Endothelial cell of umbilical vein (primary cell): ENCODE measurements at regions not wholly inside any gene's neighbourhood (a gene's known extent, or its start where the extent isn't known, plus 50 kb on each side); places are given as distances from the start of the nearest gene placed in this dataset.

Source experiments
- BruUV-seq: library from RNA; stranded (reverse); fragments of 400-500 nt; replicated peaks from 2 replicates; lab custom pipeline; 2021; lab: Mats Ljungman, UMichigan
- CTCF ChIA-PET: fragments of 300-600, 350-600 bp; sonication (Branson Sonifier 250); formaldehyde crosslinking; loops from one replicate; lab custom pipeline; 2021; ENCODE audit warnings: antibody characterized with exemption, inconsistent platforms; lab: Charles Lee
- POLR2A ChIA-PET: fragments of 300-600, 350-600 bp; sonication (Branson Sonifier 250); formaldehyde crosslinking; loops from one replicate; lab custom pipeline; 2021; ENCODE audit warnings: antibody characterized with exemption, inconsistent platforms; lab: Charles Lee
- DNase-seq: peaks from one replicate; pipeline ENCODE4 v3.0.0-alpha.2; 2011; ENCODE audit warnings: low read depth, low spot score
- FAIRE-seq: peaks from 2 replicates; lab custom pipeline; 2011; peaks lifted over from hg19 to GRCh38; lab: Jason Lieb, UNC
- H2AFZ ChIP-seq: 2 replicates; pipeline ENCODE4 v1.6.0; 2012; ENCODE audit warnings: low read depth, low read length, control low read depth, inconsistent platforms
- H3K27ac ChIP-seq: 2 replicates; pipeline ENCODE4 v1.5.1; 2011; ENCODE audit warnings: low read depth, mild to moderate bottlenecking, control low read depth, low read length, moderate library complexity; ENCODE audit not compliant: insufficient read depth
- H3K27me3 ChIP-seq, 2 experiments: 2 replicates each; pipeline versions ENCODE4 v1.6.0 to v1.6.1; 2011; ENCODE audit warnings: low read length in 2 of 2, mixed read lengths in 1 of 2; ENCODE audit not compliant: control insufficient read depth in 2 of 2, insufficient read depth in 2 of 2
- H3K36me3 ChIP-seq, 2 experiments: 2 replicates in 1 of 2; 3 replicates in 1 of 2; pipeline ENCODE4 v1.5.1; 2011; ENCODE audit warnings: low read length in 2 of 2, mild to moderate bottlenecking in 1 of 2, moderate library complexity in 1 of 2; ENCODE audit not compliant: control insufficient read depth in 2 of 2, insufficient read depth in 2 of 2; ENCODE audit errors: extremely low read depth in 1 of 2
- H3K4me1 ChIP-seq: 3 replicates; pipeline ENCODE4 v1.5.1; 2011; ENCODE audit warnings: mild to moderate bottlenecking, low read length; ENCODE audit not compliant: control insufficient read depth, insufficient read depth; ENCODE audit errors: extremely low read depth
- H3K4me2 ChIP-seq: 2 replicates; pipeline ENCODE4 v1.6.1; 2011; ENCODE audit warnings: low read length, control low read depth, mixed read lengths; ENCODE audit not compliant: insufficient read depth
- H3K4me3 ChIP-seq, 3 experiments: fragments of 200-600 bp in 1 of 3; sonication (generic), shearing (Covaris generic) in 1 of 3; replicated peaks in 1 of 3; 2 replicates each; pipeline ENCODE4 v1.5.1; 2011 to 2016; ENCODE audit warnings: control low read depth in 3 of 3, low read length in 3 of 3, mild to moderate bottlenecking in 2 of 3, inconsistent platforms in 1 of 3, low read depth in 1 of 3, moderate library complexity in 1 of 3; ENCODE audit not compliant: insufficient read depth in 1 of 3
- H3K79me2 ChIP-seq: 2 replicates; pipeline ENCODE4 v1.6.0; 2012; ENCODE audit warnings: low read length, inconsistent platforms; ENCODE audit not compliant: control insufficient read depth, insufficient read depth
- H3K9ac ChIP-seq: replicated peaks from 2 replicates; pipeline ENCODE3; 2011; ENCODE audit warnings: low read length, control low read depth; ENCODE audit not compliant: insufficient read depth; ENCODE audit errors: extremely low read depth
- H3K9me1 ChIP-seq: replicated peaks from 3 replicates; pipeline ENCODE4 v1.6.0; 2011; ENCODE audit warnings: mild to moderate bottlenecking, low read length; ENCODE audit not compliant: control insufficient read depth, insufficient read depth; ENCODE audit errors: extremely low read depth
- H3K9me3 ChIP-seq: replicated peaks from 2 replicates; pipeline ENCODE4 v1.5.1; 2012; ENCODE audit warnings: low read length, inconsistent platforms; ENCODE audit not compliant: control insufficient read depth, insufficient read depth
- H4K20me1 ChIP-seq: replicated peaks from 2 replicates; pipeline ENCODE3; 2011; ENCODE audit warnings: mild to moderate bottlenecking, low read length; ENCODE audit not compliant: control insufficient read depth, insufficient read depth; ENCODE audit errors: extremely low read depth
- EZH2 ChIP-seq: IDR thresholded peaks from 2 replicates; pipeline ENCODE4 v1.6.1; 2012; ENCODE audit warnings: borderline replicate concordance, low read depth, mild to moderate bottlenecking, moderate library complexity, low read length, inconsistent platforms; ENCODE audit not compliant: severe bottlenecking
- FOS ChIP-seq: IDR thresholded peaks from 2 replicates; pipeline ENCODE4 v1.6.1; 2011; ENCODE audit warnings: mild to moderate bottlenecking, low read length, moderate library complexity, borderline replicate concordance; ENCODE audit not compliant: insufficient read depth
- GATA2 ChIP-seq: IDR thresholded peaks from 2 replicates; pipeline ENCODE4 v1.7.0; 2011; ENCODE audit warnings: low read depth, mild to moderate bottlenecking, moderate library complexity, mixed read lengths, low read length; ENCODE audit not compliant: insufficient read length, insufficient read depth
- JUN ChIP-seq: IDR thresholded peaks from 2 replicates; pipeline ENCODE4 v1.6.1; 2011; ENCODE audit warnings: borderline replicate concordance, low read depth; ENCODE audit not compliant: insufficient read length, insufficient read depth
- MYC ChIP-seq: IDR thresholded peaks from one replicate; pipeline ENCODE4 v1.6.1; 2011; ENCODE audit warnings: mild to moderate bottlenecking, low read depth, low read length
- POLR2A ChIP-seq: IDR thresholded peaks from 2 replicates; pipeline ENCODE4 v1.6.1; 2012; ENCODE audit warnings: low read depth, mild to moderate bottlenecking, control low read depth, low read length
- POLR2AphosphoS5 ChIP-seq: IDR thresholded peaks from 2 replicates; pipeline ENCODE4 v1.6.1; 2012; ENCODE audit warnings: low read depth, mild to moderate bottlenecking, control low read depth, low read length, moderate library complexity; ENCODE audit not compliant: insufficient read depth
- dilution Hi-C: fragments of 300-500 bp; cut with MboI; formaldehyde crosslinking; loops from one replicate; pipeline ENCODE4 v1.15.0; 2019; ENCODE audit warnings: low sequenced_read_pairs; ENCODE audit not compliant: extremely low pct_ligation_motif_present
- intact Hi-C: fragments of 100-400 bp; cut with micrococcal nuclease; formaldehyde crosslinking; loops from one replicate; pipeline ENCODE4 v1.10.0; 2022
- TF ChIP-seq, protein P1 (sequence below): IDR thresholded peaks from 2 replicates; pipeline ENCODE4 v1.6.1; 2011; ENCODE audit not compliant: insufficient read depth, insufficient read length
- TF ChIP-seq, protein P2 (sequence below), 2 donors: IDR thresholded peaks; 1 replicate in 1 of 2; 2 replicates in 1 of 2; pipeline ENCODE4 v1.5.1; 2011; ENCODE audit warnings: low read length in 2 of 2, mild to moderate bottlenecking in 2 of 2, moderate library complexity in 2 of 2, control low read depth in 1 of 2, inconsistent platforms in 1 of 2, low read depth in 1 of 2; ENCODE audit not compliant: insufficient read depth in 1 of 2; ENCODE audit errors: extremely low read depth in 1 of 2

DNA sequence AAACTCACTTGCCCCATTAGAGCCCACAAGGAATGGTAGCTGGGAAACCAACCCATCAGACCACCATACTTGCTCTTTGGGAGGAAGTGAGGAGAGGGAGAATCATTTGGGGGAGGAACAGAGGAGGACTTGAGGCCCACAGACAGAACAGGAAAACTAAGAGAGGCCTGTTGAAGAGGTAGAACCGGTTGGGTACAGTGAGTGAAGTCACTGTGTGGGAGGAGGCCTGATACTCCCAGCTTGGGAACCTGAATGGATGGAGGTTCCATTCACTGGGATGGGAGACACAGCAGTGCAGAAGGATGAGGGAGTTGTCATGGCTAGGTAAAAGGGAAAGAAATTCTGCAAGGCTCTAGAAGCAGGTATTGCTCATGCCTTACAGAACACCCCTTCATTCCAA lies 63.4 kb upstream of the PSEN2 start:
- no peaks in the 10 kb centered on the region for H3K27me3 ChIP-seq
- no peaks in the 10 kb centered on the region for H3K9me3 ChIP-seq
- H3K36me3 ChIP-seq: no peaks in the 10 kb centered on the region
- H3K4me3 ChIP-seq: no peak overlapping the region
- intact Hi-C loops (no loop called here), dilution Hi-C loops (no loop called here)
- DNase-seq (no peak), FAIRE-seq (no peak)
- H3K9me1 ChIP-seq: no peaks in the 10 kb centered on the region
- no peak overlapping the region for H3K27ac ChIP-seq
- H4K20me1 ChIP-seq: no peaks in the 10 kb centered on the region
- no peaks in the 10 kb centered on the region for H3K4me1 ChIP-seq
- no TSS peak for BruUV-seq
- H3K79me2 ChIP-seq: no peaks in the 10 kb centered on the region
- H2AFZ ChIP-seq: no peak overlapping the region
- ChIA-PET CTCF (interaction anchor here (0.8 to 1.6 kb wide), 5 partner anchors 8 to 16 kb away, joined by 3 to 4 read pairs (median 3); no protein-coding TSS in a partner anchor), POLR2A (no interaction called here)
- H3K4me2 ChIP-seq: no peak overlapping the region
- no peak overlapping the region for H3K9ac ChIP-seq
- TF ChIP-seq MYC: no peak
- no peak for TF ChIP-seq FOS
- TF ChIP-seq JUN: no peak
- TF ChIP-seq, protein P1, sequence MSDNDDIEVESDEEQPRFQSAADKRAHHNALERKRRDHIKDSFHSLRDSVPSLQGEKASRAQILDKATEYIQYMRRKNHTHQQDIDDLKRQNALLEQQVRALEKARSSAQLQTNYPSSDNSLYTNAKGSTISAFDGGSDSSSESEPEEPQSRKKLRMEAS: no peak
- no peak for TF ChIP-seq EZH2
- TF ChIP-seq, protein P2, sequence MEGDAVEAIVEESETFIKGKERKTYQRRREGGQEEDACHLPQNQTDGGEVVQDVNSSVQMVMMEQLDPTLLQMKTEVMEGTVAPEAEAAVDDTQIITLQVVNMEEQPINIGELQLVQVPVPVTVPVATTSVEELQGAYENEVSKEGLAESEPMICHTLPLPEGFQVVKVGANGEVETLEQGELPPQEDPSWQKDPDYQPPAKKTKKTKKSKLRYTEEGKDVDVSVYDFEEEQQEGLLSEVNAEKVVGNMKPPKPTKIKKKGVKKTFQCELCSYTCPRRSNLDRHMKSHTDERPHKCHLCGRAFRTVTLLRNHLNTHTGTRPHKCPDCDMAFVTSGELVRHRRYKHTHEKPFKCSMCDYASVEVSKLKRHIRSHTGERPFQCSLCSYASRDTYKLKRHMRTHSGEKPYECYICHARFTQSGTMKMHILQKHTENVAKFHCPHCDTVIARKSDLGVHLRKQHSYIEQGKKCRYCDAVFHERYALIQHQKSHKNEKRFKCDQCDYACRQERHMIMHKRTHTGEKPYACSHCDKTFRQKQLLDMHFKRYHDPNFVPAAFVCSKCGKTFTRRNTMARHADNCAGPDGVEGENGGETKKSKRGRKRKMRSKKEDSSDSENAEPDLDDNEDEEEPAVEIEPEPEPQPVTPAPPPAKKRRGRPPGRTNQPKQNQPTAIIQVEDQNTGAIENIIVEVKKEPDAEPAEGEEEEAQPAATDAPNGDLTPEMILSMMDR (IDR thresholded peaks at IDR 0.05; ENCODE audit: extremely low read depth in 1 of 2, insufficient read depth in 1 of 2, low read depth in 1 of 2, low read length in 2 of 2): no peak
- TF ChIP-seq GATA2: no peak
- TF ChIP-seq POLR2AphosphoS5: no peak
- TF ChIP-seq POLR2A: no peak
